ENCODE measurements at regions not wholly inside any gene's neighbourhood (a gene's known extent, or its start where the extent isn't known, plus 50 kb on each side); places are given as distances from the start of the nearest gene placed in this dataset.

- no peak for TF ChIP-seq MYC (IDR thresholded peaks at IDR 0.05; ENCODE audit: insufficient read depth, insufficient read length, insufficient replicate concordance, low read length, severe bottlenecking)
- no peak for TF ChIP-seq CTCF (IDR thresholded peaks at IDR 0.05 in 2 of 3, conservative IDR thresholded peaks at IDR 0.05 in 1 of 3; ENCODE audit: control insufficient read depth in 2 of 3, extremely low read depth in 1 of 3, insufficient read depth in 1 of 3, low read depth in 3 of 3, low read length in 3 of 3)
- no peak for TF ChIP-seq TBL1XR1 (IDR thresholded peaks at IDR 0.05; ENCODE audit: low read depth, low read length)
- no peak for TF ChIP-seq SP1 (IDR thresholded peaks at IDR 0.05; ENCODE audit: low read depth, low read length)
- no peak for TF ChIP-seq CEBPZ (IDR thresholded peaks at IDR 0.05; ENCODE audit: low read depth, low read length)
- TF ChIP-seq ESRRA (IDR thresholded peaks at IDR 0.05; ENCODE audit: low read length): no peak
- no peak for TF ChIP-seq POLR2A (IDR thresholded peaks at IDR 0.05; ENCODE audit: low read depth, low read length)
Observed at GRCh38 chr4:148574911-148575310, 132.7 kb upstream of the NR3C2 start.

All from GM12878 (cell line).